ENCODE measurements at regions not wholly inside any gene's neighbourhood (a gene's known extent, or its start where the extent isn't known, plus 50 kb on each side); places are given as distances from the start of the nearest gene placed in this dataset.

GRCh38 chr2:49240608-49241007 is 86.3 kb upstream of the FSHR start:
- DNase-seq (no peak), ATAC-seq (no peak)
- no peaks in the 10 kb centered on the region for H3K36me3 Mint-ChIP-seq (ENCODE audit: low read depth)
- intact Hi-C loops (cut with DNase I, micrococcal nuclease): no loop called here
- no peak overlapping the region for H3K27ac Mint-ChIP-seq
- CTCF ChIA-PET: no interaction called here
- no peak overlapping the region for H3K4me3 Mint-ChIP-seq
- POLR2A ChIA-PET: no interaction called here
- H3K27me3 Mint-ChIP-seq: peaks cover 3% of the 10 kb centered on the region
- H3K4me1 Mint-ChIP-seq: no peaks in the 10 kb centered on the region
- peaks cover 2% of the 10 kb centered on the region for H3K9me3 Mint-ChIP-seq (ENCODE audit: low read depth)

- no peak overlapping the region for H3K27ac Mint-ChIP-seq
- DNase-seq (no peak), ATAC-seq (no peak)
- intact Hi-C loops (cut with DNase I, micrococcal nuclease): no loop called here
- H3K36me3 Mint-ChIP-seq (ENCODE audit: low read depth): no peaks in the 10 kb centered on the region
- H3K4me3 Mint-ChIP-seq: no peak overlapping the region
- H3K27me3 Mint-ChIP-seq: peaks cover 3% of the 10 kb centered on the region
- ChIA-PET CTCF (no interaction called here), POLR2A (no interaction called here)
- peaks cover 2% of the 10 kb centered on the region for H3K9me3 Mint-ChIP-seq (ENCODE audit: low read depth)
- H3K4me1 Mint-ChIP-seq: no peaks in the 10 kb centered on the region
These were observed 84.3 kb upstream of the FSHR start for GRCh38 chr2:49238604-49238960.

DNA sequence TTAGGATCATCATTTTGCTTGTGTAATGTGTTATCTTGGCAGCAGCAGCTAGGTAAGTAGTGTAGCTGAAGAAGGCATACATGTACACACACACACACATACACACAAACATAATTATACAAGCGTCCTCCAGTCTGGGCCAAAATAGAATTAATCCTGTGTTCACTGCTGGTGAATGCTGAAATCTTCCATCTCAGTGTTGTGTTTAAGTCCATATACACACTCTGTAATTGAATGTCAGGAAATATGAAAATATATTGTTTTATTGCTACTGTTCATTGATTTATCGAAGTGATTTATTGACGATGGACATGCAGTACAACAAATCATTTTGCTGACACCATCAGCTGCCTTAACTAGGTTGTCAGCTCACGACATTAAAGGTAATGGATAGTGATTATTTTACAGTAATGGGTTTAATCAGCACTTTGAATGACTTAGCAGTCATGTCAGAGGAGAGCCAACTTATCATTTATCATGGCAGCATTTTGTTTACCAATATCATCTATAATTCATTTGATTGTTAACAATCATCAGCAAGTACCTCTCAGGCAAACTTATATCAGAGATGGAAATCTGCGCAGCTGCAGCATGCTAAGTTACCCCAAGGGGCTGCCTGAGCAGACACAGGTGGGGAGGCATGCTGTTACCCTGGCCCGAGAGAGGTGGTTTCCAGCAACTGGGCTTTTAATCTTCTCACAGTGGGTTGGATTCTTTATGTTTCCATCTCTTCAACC is 83.7 kb upstream of the FSHR start:
- POLR2A ChIA-PET: no interaction called here
- intact Hi-C loops (cut with DNase I, micrococcal nuclease): no loop called here
- Mint-ChIP-seq H3K9me3 (ENCODE audit: low read depth) (no peaks in the 10 kb centered on the region), H3K36me3 (ENCODE audit: low read depth) (no peaks in the 10 kb centered on the region), H3K4me3 (no peak overlapping the region), H3K27me3 (peaks cover 3% of the 10 kb centered on the region), H3K4me1 (no peaks in the 10 kb centered on the region), H3K27ac (no peak overlapping the region)
- DNase-seq (no peak), ATAC-seq (no peak)
- CTCF ChIA-PET: interaction anchor here (0.5 kb wide), 1 partner anchor 19 kb away, joined by 4 read pairs; no protein-coding TSS in a partner anchor

GRCh38 chr2:49236316-49236715 is 82.0 kb upstream of the FSHR start:
- intact Hi-C loops (cut with DNase I, micrococcal nuclease): no loop called here
- H3K36me3 Mint-ChIP-seq (ENCODE audit: low read depth): no peaks in the 10 kb centered on the region
- H3K4me1 Mint-ChIP-seq: no peaks in the 10 kb centered on the region
- no peak overlapping the region for H3K27ac Mint-ChIP-seq
- CTCF ChIA-PET: no interaction called here
- ATAC-seq: no peak
- H3K9me3 Mint-ChIP-seq (ENCODE audit: low read depth): peaks cover 5% of the 10 kb centered on the region
- H3K4me3 Mint-ChIP-seq: no peak overlapping the region
- no peak for DNase-seq
- H3K27me3 Mint-ChIP-seq: peaks cover 3% of the 10 kb centered on the region
- POLR2A ChIA-PET: no interaction called here

GRCh38 chr2:49226360-49226759 is 72.0 kb upstream of the FSHR start:
- Mint-ChIP-seq H3K27ac (no peak overlapping the region), H3K4me3 (no peak overlapping the region), H3K27me3 (no peaks in the 10 kb centered on the region), H3K4me1 (no peaks in the 10 kb centered on the region), H3K36me3 (ENCODE audit: low read depth) (no peaks in the 10 kb centered on the region), H3K9me3 (ENCODE audit: low read depth) (peaks cover 1% of the 10 kb centered on the region)
- DNase-seq: no peak
- ATAC-seq: no peak
- POLR2A ChIA-PET: no interaction called here
- CTCF ChIA-PET: no interaction called here
- intact Hi-C loops (cut with DNase I, micrococcal nuclease): no loop called here

DNA sequence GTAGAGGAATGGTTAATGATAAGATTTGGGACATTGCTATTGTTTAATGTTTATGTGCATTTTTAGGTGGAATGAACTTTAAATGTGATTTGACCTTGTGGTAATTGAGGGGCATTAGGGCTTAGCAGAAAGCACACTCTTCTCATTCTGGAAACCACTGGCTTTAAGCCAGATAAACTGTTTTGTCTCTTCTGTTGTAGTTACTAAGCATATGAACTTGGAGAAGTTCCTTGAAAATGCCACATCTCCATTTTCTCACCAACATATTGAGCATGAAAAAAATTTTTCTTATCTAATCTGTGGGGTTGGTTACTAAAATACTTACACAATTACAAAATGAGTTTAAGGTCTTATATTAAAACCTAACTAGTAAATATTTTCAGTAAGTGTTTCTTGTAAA is 70.8 kb upstream of the FSHR start:
- Mint-ChIP-seq H3K4me3 (no peak overlapping the region), H3K36me3 (ENCODE audit: low read depth) (no peaks in the 10 kb centered on the region), H3K4me1 (no peaks in the 10 kb centered on the region), H3K9me3 (ENCODE audit: low read depth) (peaks cover 1% of the 10 kb centered on the region), H3K27ac (no peak overlapping the region), H3K27me3 (no peaks in the 10 kb centered on the region)
- CTCF ChIA-PET: no interaction called here
- POLR2A ChIA-PET: no interaction called here
- intact Hi-C loops (cut with DNase I, micrococcal nuclease): no loop called here
- ATAC-seq: no peak
- DNase-seq: no peak

DNA sequence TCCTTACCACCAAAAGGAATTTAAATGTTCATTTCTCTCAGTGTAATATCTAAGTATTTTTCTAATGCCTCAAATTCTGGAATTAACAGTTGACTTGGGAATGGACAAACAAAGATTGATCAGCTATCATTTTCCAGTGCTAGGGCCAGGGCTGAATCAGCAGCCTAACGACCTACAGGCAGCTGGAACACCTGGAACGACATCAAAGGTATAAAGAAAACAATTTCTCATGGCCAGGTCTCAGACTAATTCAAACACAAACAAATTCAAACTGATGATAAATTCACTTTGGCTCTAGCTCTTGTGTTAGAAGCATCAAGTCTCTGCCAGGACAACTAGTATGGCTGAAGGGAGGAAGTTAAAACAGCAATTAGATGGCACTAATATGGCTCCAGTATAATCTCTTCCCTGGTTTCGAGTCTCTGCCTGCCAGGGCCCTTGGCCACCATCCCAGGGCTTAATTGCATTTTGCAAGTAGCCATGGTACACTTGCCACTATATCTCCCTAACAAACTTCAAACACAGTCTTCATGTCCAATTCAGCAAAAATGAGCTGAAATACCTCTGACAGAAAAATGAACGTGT is 70.2 kb upstream of the FSHR start:
- Mint-ChIP-seq H3K4me3 (no peak overlapping the region), H3K36me3 (ENCODE audit: low read depth) (no peaks in the 10 kb centered on the region), H3K4me1 (no peaks in the 10 kb centered on the region), H3K27me3 (no peaks in the 10 kb centered on the region), H3K9me3 (ENCODE audit: low read depth) (peaks cover 1% of the 10 kb centered on the region), H3K27ac (no peak overlapping the region)
- no peak for DNase-seq
- ChIA-PET CTCF (no interaction called here), POLR2A (no interaction called here)
- no peak for ATAC-seq
- intact Hi-C loops (cut with DNase I, micrococcal nuclease): no loop called here

GRCh38 chr2:49222975-49223528 is 68.7 kb upstream of the FSHR start:
- H3K27me3 Mint-ChIP-seq: no peaks in the 10 kb centered on the region
- no peak overlapping the region for H3K27ac Mint-ChIP-seq
- ChIA-PET POLR2A (no interaction called here), CTCF (no interaction called here)
- peaks cover under 1% of the 10 kb centered on the region for H3K9me3 Mint-ChIP-seq (ENCODE audit: low read depth)
- no peak overlapping the region for H3K4me3 Mint-ChIP-seq
- DNase-seq: no peak
- intact Hi-C loops (cut with DNase I, micrococcal nuclease): no loop called here
- H3K4me1 Mint-ChIP-seq: no peaks in the 10 kb centered on the region
- no peaks in the 10 kb centered on the region for H3K36me3 Mint-ChIP-seq (ENCODE audit: low read depth)
- no peak for ATAC-seq

- H3K27me3 Mint-ChIP-seq: no peaks in the 10 kb centered on the region
- no peak overlapping the region for H3K27ac Mint-ChIP-seq
- H3K9me3 Mint-ChIP-seq (ENCODE audit: low read depth): no peaks in the 10 kb centered on the region
- ChIA-PET CTCF (no interaction called here), POLR2A (no interaction called here)
- no peak overlapping the region for H3K4me3 Mint-ChIP-seq
- intact Hi-C loops (cut with DNase I, micrococcal nuclease): no loop called here
- no peaks in the 10 kb centered on the region for H3K4me1 Mint-ChIP-seq
- ATAC-seq: no peak
- no peaks in the 10 kb centered on the region for H3K36me3 Mint-ChIP-seq (ENCODE audit: low read depth)
- no peak for DNase-seq
These were observed 65.4 kb upstream of the FSHR start for GRCh38 chr2:49219741-49220140.

- Mint-ChIP-seq H3K27ac (no peak overlapping the region), H3K36me3 (ENCODE audit: low read depth) (no peaks in the 10 kb centered on the region), H3K4me3 (no peak overlapping the region), H3K27me3 (no peaks in the 10 kb centered on the region), H3K9me3 (ENCODE audit: low read depth) (peaks cover 5% of the 10 kb centered on the region), H3K4me1 (no peaks in the 10 kb centered on the region)
- intact Hi-C loops (cut with DNase I, micrococcal nuclease): no loop called here
- no peak for DNase-seq
- CTCF ChIA-PET: no interaction called here
- POLR2A ChIA-PET: no interaction called here
- ATAC-seq: no peak
These were observed 55.9 kb upstream of the FSHR start for GRCh38 chr2:49210191-49210590.

- Mint-ChIP-seq H3K4me1 (no peaks in the 10 kb centered on the region), H3K27me3 (no peaks in the 10 kb centered on the region), H3K27ac (no peak overlapping the region), H3K9me3 (ENCODE audit: low read depth) (peaks cover 5% of the 10 kb centered on the region), H3K36me3 (ENCODE audit: low read depth) (no peaks in the 10 kb centered on the region), H3K4me3 (no peak overlapping the region)
- ATAC-seq (no peak), DNase-seq (no peak)
- intact Hi-C loops (cut with DNase I, micrococcal nuclease): no loop called here
- ChIA-PET POLR2A (no interaction called here), CTCF (no interaction called here)
These were observed 52.9 kb upstream of the FSHR start for GRCh38 chr2:49207204-49207603.

All from activated CD4-positive, alpha-beta T cell treated with anti-CD3 and anti-CD28 coated beads for 36 hours (primary cell).